IMR-90 (cell line): ENCODE measurements at regions not wholly inside any gene's neighbourhood (a gene's known extent, or its start where the extent isn't known, plus 50 kb on each side); places are given as distances from the start of the nearest gene placed in this dataset.

Source experiments
- BHLHE40 ChIP-seq: fragments of 150-350 bp; IDR thresholded peaks from 2 replicates; pipeline ENCODE4 v1.6.1; 2016; ENCODE audit warnings: mild to moderate bottlenecking, low read depth, low read length
- CEBPB ChIP-seq: IDR thresholded peaks from 2 replicates; pipeline ENCODE4 v1.6.1; 2012; ENCODE audit warnings: low read depth, low read length, improper control_type of control experiment
- CHD1 ChIP-seq: IDR thresholded peaks from 2 replicates; pipeline ENCODE4 v1.6.1; 2012; ENCODE audit warnings: low read depth, low read length, improper control_type of control experiment
- MAFK ChIP-seq: IDR thresholded peaks from 2 replicates; pipeline ENCODE4 v1.6.1; 2012; ENCODE audit warnings: low read depth, low read length, improper control_type of control experiment
- MAZ ChIP-seq: IDR thresholded peaks from 2 replicates; pipeline ENCODE4 v1.6.1; 2012; ENCODE audit warnings: low read depth, mild to moderate bottlenecking, low read length, improper control_type of control experiment, moderate library complexity, borderline replicate concordance
- MXI1 ChIP-seq: IDR thresholded peaks from 2 replicates; pipeline ENCODE4 v1.6.1; 2012; ENCODE audit warnings: low read depth, mild to moderate bottlenecking, low read length, moderate library complexity, borderline replicate concordance
- POLR2A ChIP-seq: IDR thresholded peaks from 2 replicates; pipeline ENCODE4 v1.6.1; 2012; ENCODE audit warnings: mild to moderate bottlenecking, low read depth, low read length
- RAD21 ChIP-seq: IDR thresholded peaks from 2 replicates; pipeline ENCODE4 v1.6.1; 2012; ENCODE audit warnings: low read length, improper control_type of control experiment
- RCOR1 ChIP-seq: IDR thresholded peaks from 2 replicates; pipeline ENCODE4 v1.6.1; 2012; ENCODE audit warnings: mild to moderate bottlenecking, low read length, improper control_type of control experiment; ENCODE audit not compliant: insufficient replicate concordance
- RFX5 ChIP-seq: IDR thresholded peaks from 2 replicates; pipeline ENCODE4 v1.8.0; 2012; ENCODE audit warnings: low read depth, mild to moderate bottlenecking, low read length, moderate library complexity
- SMC3 ChIP-seq: fragments of 150-350 bp; IDR thresholded peaks from 2 replicates; pipeline ENCODE4 v1.6.1; 2016; ENCODE audit warnings: low read depth, mild to moderate bottlenecking, antibody characterized with exemption, low read length, moderate library complexity
- TF ChIP-seq, protein P1 (sequence below): conservative IDR thresholded peaks from 2 replicates; pipeline ENCODE4 v1.5.1; 2012; ENCODE audit warnings: mild to moderate bottlenecking, low read depth, low read length, improper control_type of control experiment
- TF ChIP-seq, protein P2 (sequence below): fragments of 150-350 bp; IDR thresholded peaks from 2 replicates; pipeline ENCODE4 v1.6.1; 2017; ENCODE audit warnings: mild to moderate bottlenecking, antibody characterized with exemption, low read length, low read depth

DNA sequence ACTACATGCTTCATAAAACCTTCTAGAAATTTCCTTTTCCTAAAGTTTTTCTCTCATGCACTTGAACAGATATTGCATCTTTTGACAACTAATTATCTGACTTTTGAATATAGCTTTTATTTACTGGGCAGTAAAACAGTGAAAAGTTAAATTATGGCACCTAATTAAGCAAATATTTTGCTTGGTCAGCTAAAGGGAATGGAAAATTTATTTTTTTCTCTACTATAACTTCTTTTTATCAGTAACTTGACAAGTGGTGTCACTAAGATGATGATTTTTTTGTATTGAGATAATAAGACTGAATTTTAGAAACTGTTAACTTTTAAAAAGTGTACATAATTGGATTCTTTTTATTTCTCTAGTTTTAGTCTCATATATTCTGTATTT, 351.6 kb downstream of the PIK3C3 start:
- TF ChIP-seq CHD1: no peak
- TF ChIP-seq RCOR1: no peak
- TF ChIP-seq, protein P1, sequence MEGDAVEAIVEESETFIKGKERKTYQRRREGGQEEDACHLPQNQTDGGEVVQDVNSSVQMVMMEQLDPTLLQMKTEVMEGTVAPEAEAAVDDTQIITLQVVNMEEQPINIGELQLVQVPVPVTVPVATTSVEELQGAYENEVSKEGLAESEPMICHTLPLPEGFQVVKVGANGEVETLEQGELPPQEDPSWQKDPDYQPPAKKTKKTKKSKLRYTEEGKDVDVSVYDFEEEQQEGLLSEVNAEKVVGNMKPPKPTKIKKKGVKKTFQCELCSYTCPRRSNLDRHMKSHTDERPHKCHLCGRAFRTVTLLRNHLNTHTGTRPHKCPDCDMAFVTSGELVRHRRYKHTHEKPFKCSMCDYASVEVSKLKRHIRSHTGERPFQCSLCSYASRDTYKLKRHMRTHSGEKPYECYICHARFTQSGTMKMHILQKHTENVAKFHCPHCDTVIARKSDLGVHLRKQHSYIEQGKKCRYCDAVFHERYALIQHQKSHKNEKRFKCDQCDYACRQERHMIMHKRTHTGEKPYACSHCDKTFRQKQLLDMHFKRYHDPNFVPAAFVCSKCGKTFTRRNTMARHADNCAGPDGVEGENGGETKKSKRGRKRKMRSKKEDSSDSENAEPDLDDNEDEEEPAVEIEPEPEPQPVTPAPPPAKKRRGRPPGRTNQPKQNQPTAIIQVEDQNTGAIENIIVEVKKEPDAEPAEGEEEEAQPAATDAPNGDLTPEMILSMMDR: no peak
- TF ChIP-seq RFX5: no peak
- TF ChIP-seq SMC3: no peak
- no peak for TF ChIP-seq POLR2A
- no peak for TF ChIP-seq RAD21
- TF ChIP-seq MXI1: no peak
- peak; percentile 10; the same call in 1 of the 2 replicates for TF ChIP-seq MAFK
- TF ChIP-seq CEBPB: no peak
- TF ChIP-seq, protein P2, sequence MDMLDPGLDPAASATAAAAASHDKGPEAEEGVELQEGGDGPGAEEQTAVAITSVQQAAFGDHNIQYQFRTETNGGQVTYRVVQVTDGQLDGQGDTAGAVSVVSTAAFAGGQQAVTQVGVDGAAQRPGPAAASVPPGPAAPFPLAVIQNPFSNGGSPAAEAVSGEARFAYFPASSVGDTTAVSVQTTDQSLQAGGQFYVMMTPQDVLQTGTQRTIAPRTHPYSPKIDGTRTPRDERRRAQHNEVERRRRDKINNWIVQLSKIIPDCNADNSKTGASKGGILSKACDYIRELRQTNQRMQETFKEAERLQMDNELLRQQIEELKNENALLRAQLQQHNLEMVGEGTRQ: no peak
- TF ChIP-seq MAZ: no peak
- TF ChIP-seq BHLHE40: no peak
